Testis (tissue), 2 donors: ENCODE measurements at regions not wholly inside any gene's neighbourhood (a gene's known extent, or its start where the extent isn't known, plus 50 kb on each side); places are given as distances from the start of the nearest gene placed in this dataset.

Experiments used
- CTCF ChIP-seq, 3 experiments: fragments of 450-650 bp in 2 of 3; fragments of 200-600 bp in 1 of 3; sonication (generic) in 1 of 3; IDR thresholded peaks; one replicate each; pipeline ENCODE4 v1.5.1; 2016 to 2019; ENCODE audit warnings: antibody characterized with exemption in 3 of 3, mild to moderate bottlenecking in 2 of 3, moderate library complexity in 1 of 3
- POLR2A ChIP-seq: fragments of 450-650 bp; IDR thresholded peaks from one replicate; pipeline ENCODE4 v1.6.1; 2017; ENCODE audit warnings: antibody characterized with exemption, mild to moderate bottlenecking, moderate library complexity

- no peak for TF ChIP-seq CTCF (IDR thresholded peaks at IDR 0.05)
- no peak for TF ChIP-seq POLR2A
Measured at GRCh38 chr2:194382221-194382620, 1274.8 kb upstream of the SLC39A10 start.
